CD14-positive monocyte (primary cell): ENCODE measurements at regions not wholly inside any gene's neighbourhood (a gene's known extent, or its start where the extent isn't known, plus 50 kb on each side); places are given as distances from the start of the nearest gene placed in this dataset.

Source experiments
- DNase-seq, 3 donors: peaks; one replicate each; pipeline ENCODE4 v3.0.0-alpha.2; 2011 to 2022
- H2AFZ ChIP-seq: 2 replicates; pipeline ENCODE4 v1.6.0; 2012; ENCODE audit warnings: mild to moderate bottlenecking, low read depth, low read length, inconsistent platforms; ENCODE audit not compliant: insufficient read depth, poor library complexity, severe bottlenecking
- H3K27ac ChIP-seq, 2 donors: 1 replicate in 1 of 2; 2 replicates in 1 of 2; pipeline ENCODE4 v1.5.1; 2012 to 2013; ENCODE audit warnings: low read length in 2 of 2, control low read depth in 1 of 2, inconsistent platforms in 1 of 2, low read depth in 1 of 2, mild to moderate bottlenecking in 1 of 2
- H3K27me3 ChIP-seq, 2 donors: one replicate each; pipeline versions ENCODE4 v1.6.0 to v1.6.1; 2011 to 2013; ENCODE audit warnings: low read length in 2 of 2; ENCODE audit not compliant: control insufficient read depth in 2 of 2, insufficient read depth in 2 of 2
- H3K36me3 ChIP-seq, 2 donors: replicated peaks in 1 of 2; 1 replicate in 1 of 2; 2 replicates in 1 of 2; pipeline versions ENCODE4 v1.5.1 to v1.6.1; 2012 to 2013; ENCODE audit warnings: low read length in 2 of 2, control low read depth in 1 of 2, inconsistent platforms in 1 of 2, mild to moderate bottlenecking in 1 of 2; ENCODE audit not compliant: insufficient read depth in 2 of 2, control insufficient read depth in 1 of 2
- H3K4me1 ChIP-seq, 2 donors: 1 replicate in 1 of 2; 2 replicates in 1 of 2; pipeline versions ENCODE4 v1.5.1 to v1.6.1; 2012 to 2013; ENCODE audit warnings: low read length in 2 of 2, control low read depth in 1 of 2, inconsistent platforms in 1 of 2, mild to moderate bottlenecking in 1 of 2, moderate library complexity in 1 of 2; ENCODE audit not compliant: insufficient read depth in 2 of 2, control insufficient read depth in 1 of 2
- H3K4me2 ChIP-seq: replicated peaks from 2 replicates; pipeline ENCODE3; 2012; ENCODE audit warnings: low read length, moderate library complexity, mild to moderate bottlenecking; ENCODE audit not compliant: poor library complexity, severe bottlenecking; ENCODE audit errors: extremely low read depth
- H3K4me3 ChIP-seq, 3 experiments: fragments of 200-600 bp in 1 of 3; sonication (generic) in 1 of 3; replicated peaks in 1 of 3; 1 replicate in 2 of 3; 2 replicates in 1 of 3; pipeline ENCODE4 v1.5.1; 2011 to 2013; ENCODE audit warnings: low read length in 3 of 3, mild to moderate bottlenecking in 3 of 3, control low read depth in 2 of 3, low read depth in 2 of 3, inconsistent platforms in 1 of 3, moderate library complexity in 1 of 3
- H3K79me2 ChIP-seq: 2 replicates; pipeline ENCODE4 v1.6.0; 2012; ENCODE audit warnings: mild to moderate bottlenecking, control low read depth, inconsistent platforms, low read length, moderate library complexity; ENCODE audit not compliant: insufficient read depth
- H3K9ac ChIP-seq: 2 replicates; pipeline ENCODE4 v1.6.0; 2017; ENCODE audit warnings: low read length, mild to moderate bottlenecking; ENCODE audit not compliant: insufficient read depth, poor library complexity, severe bottlenecking
- H3K9me3 ChIP-seq, 2 donors: replicated peaks in 1 of 2; 1 replicate in 1 of 2; 2 replicates in 1 of 2; pipeline versions ENCODE4 v1.5.1 to v1.6.1; 2012 to 2013; ENCODE audit warnings: low read length in 2 of 2, control low read depth in 1 of 2; ENCODE audit not compliant: control insufficient read depth in 1 of 2, insufficient read depth in 1 of 2
- H4K20me1 ChIP-seq: 2 replicates; pipeline ENCODE4 v1.6.0; 2012; ENCODE audit warnings: mild to moderate bottlenecking, low read length, control low read depth, moderate library complexity; ENCODE audit not compliant: insufficient read depth
- H3K27ac Mint-ChIP-seq, 7 donors: one replicate each; pipeline ENCODE4 v1.8.0; 2020; ENCODE audit warnings: mild to moderate bottlenecking in 7 of 7, mixed read lengths in 7 of 7, moderate library complexity in 6 of 7, inconsistent platforms in 2 of 7
- H3K27me3 Mint-ChIP-seq, 3 donors: one replicate each; pipeline ENCODE4 v1.8.0; 2021 to 2022; ENCODE audit warnings: low read depth in 3 of 3, mild to moderate bottlenecking in 3 of 3, mixed read lengths in 3 of 3, moderate library complexity in 3 of 3, inconsistent platforms in 1 of 3
- H3K36me3 Mint-ChIP-seq, 2 donors: one replicate each; pipeline ENCODE4 v1.8.0; 2020; ENCODE audit warnings: mixed read lengths in 2 of 2, inconsistent platforms in 1 of 2, mild to moderate bottlenecking in 1 of 2
- H3K4me1 Mint-ChIP-seq: one replicate; pipeline ENCODE4 v1.8.0; 2020; ENCODE audit warnings: mild to moderate bottlenecking, mixed read lengths
- H3K4me3 Mint-ChIP-seq, 2 donors: one replicate each; pipeline ENCODE4 v1.8.0; 2020; ENCODE audit warnings: mild to moderate bottlenecking in 2 of 2, mixed read lengths in 2 of 2, moderate library complexity in 1 of 2
- H3K9me3 Mint-ChIP-seq, 7 donors: one replicate each; pipeline ENCODE4 v1.8.0; 2020 to 2022; ENCODE audit warnings: mixed read lengths in 7 of 7, mild to moderate bottlenecking in 6 of 7, moderate library complexity in 6 of 7, inconsistent platforms in 2 of 7
- WGBS: methylation state at CpG from one replicate; pipeline ENCODE4 v1.1.5; 2013; ENCODE audit warnings: missing lambda C conversion rate; ENCODE audit not compliant: insufficient coverage; 5-methylcytosine and 5-hydroxymethylcytosine counted together
- intact Hi-C, 2 donors: fragments of 100-400 bp; cut with micrococcal nuclease; formaldehyde crosslinking; loops; one replicate each; pipeline versions ENCODE4 v1.15.0 to v1.15.1; 2023
- TF ChIP-seq, protein P1 (sequence below): fragments of 200-600 bp; IDR thresholded peaks from one replicate; pipeline ENCODE4 v1.8.0; 2022; ENCODE audit warnings: antibody characterized with exemption, mild to moderate bottlenecking

DNA sequence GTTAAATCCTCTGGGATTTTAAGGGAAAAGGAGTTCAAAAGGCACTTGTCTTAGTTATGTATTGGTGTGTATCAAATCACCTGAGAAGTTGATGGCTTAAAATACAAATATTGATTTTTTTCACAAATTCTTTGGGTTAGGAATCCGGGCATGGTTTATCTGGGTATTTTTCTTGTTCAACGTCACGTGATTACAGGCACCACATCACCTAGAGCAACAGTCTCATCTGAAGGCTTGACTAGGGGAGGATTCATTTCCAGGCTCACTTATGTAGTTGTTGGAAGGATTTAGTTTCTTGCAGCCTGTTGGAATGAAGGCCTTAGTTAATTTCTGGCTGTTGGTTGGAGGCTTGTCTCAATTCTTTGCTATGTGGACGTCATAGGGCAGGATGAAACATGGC is 326.1 kb downstream of the STIM2 start:
- Histone ChIP-seq H2AFZ (no peak overlapping the region), H3K4me2 (no peak overlapping the region), H3K4me1 (no peaks in the 10 kb centered on the region), H3K79me2 (no peaks in the 10 kb centered on the region), H3K27ac (no peak overlapping the region), H3K27me3 (no peaks in the 10 kb centered on the region), H4K20me1 (no peaks in the 10 kb centered on the region), H3K36me3 (no peaks in the 10 kb centered on the region), H3K4me3 (no peak overlapping the region), H3K9me3 (no peaks in the 10 kb centered on the region), H3K9ac (no peak overlapping the region)
- intact Hi-C loops, result no loop called here
- TF ChIP-seq, protein P1, sequence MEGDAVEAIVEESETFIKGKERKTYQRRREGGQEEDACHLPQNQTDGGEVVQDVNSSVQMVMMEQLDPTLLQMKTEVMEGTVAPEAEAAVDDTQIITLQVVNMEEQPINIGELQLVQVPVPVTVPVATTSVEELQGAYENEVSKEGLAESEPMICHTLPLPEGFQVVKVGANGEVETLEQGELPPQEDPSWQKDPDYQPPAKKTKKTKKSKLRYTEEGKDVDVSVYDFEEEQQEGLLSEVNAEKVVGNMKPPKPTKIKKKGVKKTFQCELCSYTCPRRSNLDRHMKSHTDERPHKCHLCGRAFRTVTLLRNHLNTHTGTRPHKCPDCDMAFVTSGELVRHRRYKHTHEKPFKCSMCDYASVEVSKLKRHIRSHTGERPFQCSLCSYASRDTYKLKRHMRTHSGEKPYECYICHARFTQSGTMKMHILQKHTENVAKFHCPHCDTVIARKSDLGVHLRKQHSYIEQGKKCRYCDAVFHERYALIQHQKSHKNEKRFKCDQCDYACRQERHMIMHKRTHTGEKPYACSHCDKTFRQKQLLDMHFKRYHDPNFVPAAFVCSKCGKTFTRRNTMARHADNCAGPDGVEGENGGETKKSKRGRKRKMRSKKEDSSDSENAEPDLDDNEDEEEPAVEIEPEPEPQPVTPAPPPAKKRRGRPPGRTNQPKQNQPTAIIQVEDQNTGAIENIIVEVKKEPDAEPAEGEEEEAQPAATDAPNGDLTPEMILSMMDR, result no peak
- 73% methylated on average over 1 of the region's 4 CpGs for WGBS
- peak overlapping the region in 1 of 7 donors; percentile 64 for H3K27ac Mint-ChIP-seq
- no peak for DNase-seq
- H3K9me3 Mint-ChIP-seq, result peaks cover 0 to 2% (median 1%) of the 10 kb centered on the region in 7 donors
- no peaks in the 10 kb centered on the region for H3K4me1 Mint-ChIP-seq
- no peaks in the 10 kb centered on the region for H3K36me3 Mint-ChIP-seq
- no peak overlapping the region for H3K4me3 Mint-ChIP-seq
- peaks cover 0 to 2% (median 0%) of the 10 kb centered on the region in 3 donors for H3K27me3 Mint-ChIP-seq

DNA sequence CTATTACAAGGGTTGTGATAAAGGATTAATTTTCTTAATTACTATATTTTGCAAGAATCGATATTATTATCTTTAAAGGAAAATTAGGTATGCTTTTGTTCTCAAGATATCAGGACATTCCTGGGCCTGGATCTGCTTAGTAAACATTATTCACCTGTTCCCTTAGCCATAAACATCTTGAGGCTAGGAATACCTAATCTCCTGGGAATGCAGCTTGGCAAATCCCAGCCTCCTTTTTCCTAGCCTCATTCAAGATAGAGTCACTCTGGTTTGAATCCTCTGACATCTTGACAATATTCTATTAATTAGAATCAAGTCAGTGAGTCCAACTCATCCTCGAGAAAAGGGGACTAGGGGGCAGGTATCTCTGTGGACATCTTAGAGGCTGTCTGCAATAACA is 327.1 kb downstream of the STIM2 start:
- Mint-ChIP-seq H3K27me3 (peaks cover 0 to 2% (median 0%) of the 10 kb centered on the region in 3 donors), H3K9me3 (peaks cover 0 to 2% (median 1%) of the 10 kb centered on the region in 7 donors), H3K27ac (no peak overlapping the region), H3K4me1 (no peaks in the 10 kb centered on the region), H3K36me3 (no peaks in the 10 kb centered on the region), H3K4me3 (no peak overlapping the region)
- H3K79me2 ChIP-seq, result no peaks in the 10 kb centered on the region
- H2AFZ ChIP-seq, result no peak overlapping the region
- H3K27me3 ChIP-seq, result no peaks in the 10 kb centered on the region
- no peaks in the 10 kb centered on the region for H3K9me3 ChIP-seq
- DNase-seq, result no peak
- H4K20me1 ChIP-seq, result no peaks in the 10 kb centered on the region
- no peaks in the 10 kb centered on the region for H3K36me3 ChIP-seq
- no CpG with 5 or more reads among the region's 2 CpGs for WGBS
- H3K27ac ChIP-seq, result no peak overlapping the region
- intact Hi-C loops, result no loop called here
- no peak overlapping the region for H3K4me3 ChIP-seq
- H3K4me1 ChIP-seq, result no peaks in the 10 kb centered on the region
- H3K4me2 ChIP-seq, result no peak overlapping the region
- H3K9ac ChIP-seq, result no peak overlapping the region
- TF ChIP-seq, protein P1, result no peak
